SK-N-SH (cell line): ENCODE measurements at regions not wholly inside any gene's neighbourhood (a gene's known extent, or its start where the extent isn't known, plus 50 kb on each side); places are given as distances from the start of the nearest gene placed in this dataset.

ENCODE experiments used
- CTCF ChIA-PET: fragments of 300-600, 350-600 bp; formaldehyde crosslinking; extraction: SDS; loops from one replicate; lab custom pipeline; 2021; lab: Yijun Ruan, JAX
- POLR2A ChIA-PET: fragments of 350-600 bp; sonication (Branson Sonifier 250); formaldehyde crosslinking; extraction: SDS; loops from one replicate; lab custom pipeline; 2020; ENCODE audit warnings: antibody characterized with exemption, inconsistent platforms; lab: Yijun Ruan, JAX
- DNase-seq: peaks from one replicate; pipeline ENCODE4 v3.0.0; 2012
- H2AFZ ChIP-seq: fragments of 200-600 bp; sonication (generic); 2 replicates; pipeline ENCODE4 v1.8.1; 2016; ENCODE audit warnings: antibody characterized with exemption, mild to moderate bottlenecking, low read depth
- H3F3A ChIP-seq: fragments of 200-600 bp; sonication (generic); replicated peaks from 2 replicates; pipeline ENCODE3; 2016; ENCODE audit warnings: antibody characterized with exemption, mild to moderate bottlenecking; ENCODE audit not compliant: insufficient read depth
- H3K27ac ChIP-seq, 2 experiments: fragments of 200-500 bp in 1 of 2; fragments of 200-600 bp in 1 of 2; sonication (Bioruptor generic) in 1 of 2; sonication (generic), shearing (Covaris generic) in 1 of 2; 2 replicates each; pipeline versions ENCODE4 v1.5.1 to v1.6.1; 2014 to 2016; ENCODE audit warnings: low read depth in 2 of 2, inconsistent platforms in 1 of 2, low read length in 1 of 2, mild to moderate bottlenecking in 1 of 2, mixed read lengths in 1 of 2
- H3K27me3 ChIP-seq: fragments of 200-600 bp; sonication (generic), shearing (Covaris generic); 2 replicates; pipeline ENCODE4 v1.6.1; 2016; ENCODE audit warnings: mixed run types; ENCODE audit not compliant: insufficient read depth
- H3K36me3 ChIP-seq, 2 experiments: fragments of 200-500 bp in 1 of 2; fragments of 200-600 bp in 1 of 2; sonication (Bioruptor generic) in 1 of 2; sonication (generic) in 1 of 2; replicated peaks in 1 of 2; 2 replicates each; pipeline versions ENCODE3 to v1.5.1; 2014 to 2016; ENCODE audit warnings: low read length in 1 of 2, mild to moderate bottlenecking in 1 of 2; ENCODE audit not compliant: insufficient read depth in 2 of 2, control insufficient read depth in 1 of 2
- H3K4me1 ChIP-seq, 2 experiments: fragments of 200-500 bp in 1 of 2; fragments of 200-600 bp in 1 of 2; sonication (Bioruptor generic) in 1 of 2; sonication (generic), shearing (Covaris generic) in 1 of 2; 2 replicates each; pipeline versions ENCODE4 v1.5.1 to v1.6.1; 2014 to 2016; ENCODE audit warnings: low read depth in 1 of 2, low read length in 1 of 2, mixed run types in 1 of 2; ENCODE audit not compliant: insufficient read depth in 2 of 2, control insufficient read depth in 1 of 2
- H3K4me2 ChIP-seq: fragments of 200-600 bp; sonication (generic), shearing (Covaris generic); 2 replicates; pipeline ENCODE4 v1.6.1; 2017; ENCODE audit warnings: mixed run types
- H3K4me3 ChIP-seq, 2 experiments: fragments of 200-500 bp in 1 of 2; fragments of 200-600 bp in 1 of 2; sonication (Bioruptor generic) in 1 of 2; sonication (generic), shearing (Covaris generic) in 1 of 2; 2 replicates each; pipeline versions ENCODE4 v1.5.1 to v1.8.1; 2014 to 2016; ENCODE audit warnings: low read depth in 2 of 2, inconsistent platforms in 1 of 2, low read length in 1 of 2, mild to moderate bottlenecking in 1 of 2, mixed read lengths in 1 of 2, moderate library complexity in 1 of 2
- H3K79me2 ChIP-seq: fragments of 200-600 bp; sonication (generic); 2 replicates; pipeline ENCODE4 v1.8.1; 2017; ENCODE audit warnings: mild to moderate bottlenecking; ENCODE audit not compliant: insufficient read depth
- H3K9ac ChIP-seq: fragments of 200-600 bp; sonication (generic); 2 replicates; pipeline ENCODE4 v1.6.1; 2017; ENCODE audit warnings: mixed run types
- H3K9me2 ChIP-seq: fragments of 200-600 bp; sonication (generic); 2 replicates; pipeline ENCODE4 v1.6.1; 2017; ENCODE audit warnings: mixed run types
- H3K9me3 ChIP-seq: fragments of 200-600 bp; sonication (generic); 2 replicates; pipeline ENCODE4 v1.6.1; 2017; ENCODE audit warnings: mixed run types, mild to moderate bottlenecking, moderate library complexity
- H4K20me1 ChIP-seq: fragments of 200-600 bp; sonication (generic); 2 replicates; pipeline ENCODE4 v1.6.1; 2017; ENCODE audit warnings: mild to moderate bottlenecking, mixed run types; ENCODE audit not compliant: insufficient read depth
- EZH2phosphoT487 ChIP-seq: fragments of 200-600 bp; sonication (generic); IDR thresholded peaks from 2 replicates; pipeline ENCODE4 v1.6.1; 2017; ENCODE audit warnings: low read depth, mixed run types, mild to moderate bottlenecking, antibody characterized with exemption, moderate library complexity, borderline replicate concordance
- FOSL2 ChIP-seq: IDR thresholded peaks from 2 replicates; pipeline ENCODE4 v1.4.0; 2012; ENCODE audit warnings: low read depth, mild to moderate bottlenecking, moderate library complexity, borderline replicate concordance
- FOXJ3 ChIP-seq: sonication (generic); formaldehyde crosslinking; IDR thresholded peaks from 2 replicates; pipeline ENCODE4 v1.5.1; 2020; ENCODE audit warnings: mild to moderate bottlenecking, missing genetic modification reagents
- FOXM1 ChIP-seq: IDR thresholded peaks from 2 replicates; pipeline ENCODE4 v1.4.0; 2012; ENCODE audit warnings: low read depth, mild to moderate bottlenecking
- SIN3A ChIP-seq: IDR thresholded peaks from 2 replicates; pipeline ENCODE4 v1.6.1; 2012; ENCODE audit warnings: low read depth, mild to moderate bottlenecking, low read length, moderate library complexity, borderline replicate concordance
- YY1 ChIP-seq: IDR thresholded peaks from 2 replicates; pipeline ENCODE4 v1.4.0; 2012; ENCODE audit warnings: low read depth, mild to moderate bottlenecking
- WGBS: methylation state at CpG from one replicate; pipeline ENCODE4 v1.1.6; 2017; ENCODE audit warnings: low lambda C conversion rate; 5-methylcytosine and 5-hydroxymethylcytosine counted together
- TF ChIP-seq, protein P1 (sequence below): fragments of 150-350 bp; IDR thresholded peaks from 2 replicates; pipeline ENCODE4 v1.6.1; 2016; ENCODE audit warnings: mild to moderate bottlenecking, low read depth, low read length
- TF ChIP-seq, protein P2 (sequence below): IDR thresholded peaks from 2 replicates; pipeline ENCODE4 v1.4.0; 2012; ENCODE audit warnings: low read depth, borderline replicate concordance
- TF ChIP-seq, protein P3 (sequence below): fragments of 200-600 bp; sonication (generic); IDR thresholded peaks from 2 replicates; pipeline ENCODE4 v1.6.1; 2017; ENCODE audit warnings: antibody characterized with exemption, mild to moderate bottlenecking, moderate library complexity
- TF ChIP-seq, protein P4 (sequence below): IDR thresholded peaks from 2 replicates; pipeline ENCODE4 v1.4.0; 2012; ENCODE audit warnings: low read depth, borderline replicate concordance
- TF ChIP-seq, protein P5 (sequence below): IDR thresholded peaks from 2 replicates; pipeline ENCODE4 v1.6.1; 2012; ENCODE audit warnings: mild to moderate bottlenecking, low read depth, low read length, moderate library complexity
- TF ChIP-seq, protein P6 (sequence below): IDR thresholded peaks from 2 replicates; pipeline ENCODE4; 2012

DNA sequence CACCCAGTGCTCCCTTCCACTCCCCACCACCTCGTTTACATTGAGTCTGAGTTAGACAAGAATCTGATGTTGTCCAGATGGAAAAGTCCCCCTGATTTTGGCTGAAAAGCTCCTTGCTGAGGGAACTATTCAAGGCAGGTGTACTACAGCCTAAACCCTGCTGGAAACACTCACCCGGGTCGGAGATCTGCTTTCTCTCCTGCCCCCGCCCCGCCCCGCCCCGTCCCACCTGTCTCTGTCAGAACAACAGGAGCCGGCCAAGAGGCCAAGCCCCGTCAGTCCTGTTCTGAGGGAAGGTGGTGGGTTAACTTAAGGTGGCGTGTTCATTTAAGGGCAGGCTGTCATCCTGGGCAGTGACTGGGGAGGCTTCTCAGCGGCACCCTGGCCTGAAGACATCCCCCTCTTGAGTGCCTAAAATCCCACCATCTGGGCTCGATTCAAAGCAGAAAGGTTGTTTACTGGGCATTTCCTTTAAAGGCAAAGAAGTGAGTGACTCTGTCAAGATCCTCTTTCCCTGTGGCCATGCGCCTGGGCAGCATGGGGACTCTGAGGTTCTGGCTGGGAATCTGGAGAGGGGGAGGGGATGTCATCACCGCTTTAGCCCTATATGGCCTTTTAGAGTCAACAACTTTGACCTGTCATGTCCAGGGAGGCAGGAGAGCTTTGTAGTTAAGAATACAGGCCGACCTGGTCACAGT is 71.1 kb upstream of the NEURL1B start:
- no peak overlapping the region for H3K4me3 ChIP-seq
- DNase-seq, result no peak
- TF ChIP-seq FOSL2 (no peak), FOXJ3 (no peak), SIN3A (no peak), EZH2phosphoT487 (no peak), YY1 (no peak), FOXM1 (no peak)
- TF ChIP-seq, protein P1, sequence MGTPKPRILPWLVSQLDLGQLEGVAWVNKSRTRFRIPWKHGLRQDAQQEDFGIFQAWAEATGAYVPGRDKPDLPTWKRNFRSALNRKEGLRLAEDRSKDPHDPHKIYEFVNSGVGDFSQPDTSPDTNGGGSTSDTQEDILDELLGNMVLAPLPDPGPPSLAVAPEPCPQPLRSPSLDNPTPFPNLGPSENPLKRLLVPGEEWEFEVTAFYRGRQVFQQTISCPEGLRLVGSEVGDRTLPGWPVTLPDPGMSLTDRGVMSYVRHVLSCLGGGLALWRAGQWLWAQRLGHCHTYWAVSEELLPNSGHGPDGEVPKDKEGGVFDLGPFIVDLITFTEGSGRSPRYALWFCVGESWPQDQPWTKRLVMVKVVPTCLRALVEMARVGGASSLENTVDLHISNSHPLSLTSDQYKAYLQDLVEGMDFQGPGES, result no peak
- TF ChIP-seq, protein P2, sequence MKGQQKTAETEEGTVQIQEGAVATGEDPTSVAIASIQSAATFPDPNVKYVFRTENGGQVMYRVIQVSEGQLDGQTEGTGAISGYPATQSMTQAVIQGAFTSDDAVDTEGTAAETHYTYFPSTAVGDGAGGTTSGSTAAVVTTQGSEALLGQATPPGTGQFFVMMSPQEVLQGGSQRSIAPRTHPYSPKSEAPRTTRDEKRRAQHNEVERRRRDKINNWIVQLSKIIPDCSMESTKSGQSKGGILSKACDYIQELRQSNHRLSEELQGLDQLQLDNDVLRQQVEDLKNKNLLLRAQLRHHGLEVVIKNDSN, result no peak
- TF ChIP-seq, protein P3, sequence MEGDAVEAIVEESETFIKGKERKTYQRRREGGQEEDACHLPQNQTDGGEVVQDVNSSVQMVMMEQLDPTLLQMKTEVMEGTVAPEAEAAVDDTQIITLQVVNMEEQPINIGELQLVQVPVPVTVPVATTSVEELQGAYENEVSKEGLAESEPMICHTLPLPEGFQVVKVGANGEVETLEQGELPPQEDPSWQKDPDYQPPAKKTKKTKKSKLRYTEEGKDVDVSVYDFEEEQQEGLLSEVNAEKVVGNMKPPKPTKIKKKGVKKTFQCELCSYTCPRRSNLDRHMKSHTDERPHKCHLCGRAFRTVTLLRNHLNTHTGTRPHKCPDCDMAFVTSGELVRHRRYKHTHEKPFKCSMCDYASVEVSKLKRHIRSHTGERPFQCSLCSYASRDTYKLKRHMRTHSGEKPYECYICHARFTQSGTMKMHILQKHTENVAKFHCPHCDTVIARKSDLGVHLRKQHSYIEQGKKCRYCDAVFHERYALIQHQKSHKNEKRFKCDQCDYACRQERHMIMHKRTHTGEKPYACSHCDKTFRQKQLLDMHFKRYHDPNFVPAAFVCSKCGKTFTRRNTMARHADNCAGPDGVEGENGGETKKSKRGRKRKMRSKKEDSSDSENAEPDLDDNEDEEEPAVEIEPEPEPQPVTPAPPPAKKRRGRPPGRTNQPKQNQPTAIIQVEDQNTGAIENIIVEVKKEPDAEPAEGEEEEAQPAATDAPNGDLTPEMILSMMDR, result no peak
- TF ChIP-seq, protein P4, sequence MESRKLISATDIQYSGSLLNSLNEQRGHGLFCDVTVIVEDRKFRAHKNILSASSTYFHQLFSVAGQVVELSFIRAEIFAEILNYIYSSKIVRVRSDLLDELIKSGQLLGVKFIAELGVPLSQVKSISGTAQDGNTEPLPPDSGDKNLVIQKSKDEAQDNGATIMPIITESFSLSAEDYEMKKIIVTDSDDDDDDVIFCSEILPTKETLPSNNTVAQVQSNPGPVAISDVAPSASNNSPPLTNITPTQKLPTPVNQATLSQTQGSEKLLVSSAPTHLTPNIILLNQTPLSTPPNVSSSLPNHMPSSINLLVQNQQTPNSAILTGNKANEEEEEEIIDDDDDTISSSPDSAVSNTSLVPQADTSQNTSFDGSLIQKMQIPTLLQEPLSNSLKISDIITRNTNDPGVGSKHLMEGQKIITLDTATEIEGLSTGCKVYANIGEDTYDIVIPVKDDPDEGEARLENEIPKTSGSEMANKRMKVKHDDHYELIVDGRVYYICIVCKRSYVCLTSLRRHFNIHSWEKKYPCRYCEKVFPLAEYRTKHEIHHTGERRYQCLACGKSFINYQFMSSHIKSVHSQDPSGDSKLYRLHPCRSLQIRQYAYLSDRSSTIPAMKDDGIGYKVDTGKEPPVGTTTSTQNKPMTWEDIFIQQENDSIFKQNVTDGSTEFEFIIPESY, result no peak
- TF ChIP-seq, protein P5, sequence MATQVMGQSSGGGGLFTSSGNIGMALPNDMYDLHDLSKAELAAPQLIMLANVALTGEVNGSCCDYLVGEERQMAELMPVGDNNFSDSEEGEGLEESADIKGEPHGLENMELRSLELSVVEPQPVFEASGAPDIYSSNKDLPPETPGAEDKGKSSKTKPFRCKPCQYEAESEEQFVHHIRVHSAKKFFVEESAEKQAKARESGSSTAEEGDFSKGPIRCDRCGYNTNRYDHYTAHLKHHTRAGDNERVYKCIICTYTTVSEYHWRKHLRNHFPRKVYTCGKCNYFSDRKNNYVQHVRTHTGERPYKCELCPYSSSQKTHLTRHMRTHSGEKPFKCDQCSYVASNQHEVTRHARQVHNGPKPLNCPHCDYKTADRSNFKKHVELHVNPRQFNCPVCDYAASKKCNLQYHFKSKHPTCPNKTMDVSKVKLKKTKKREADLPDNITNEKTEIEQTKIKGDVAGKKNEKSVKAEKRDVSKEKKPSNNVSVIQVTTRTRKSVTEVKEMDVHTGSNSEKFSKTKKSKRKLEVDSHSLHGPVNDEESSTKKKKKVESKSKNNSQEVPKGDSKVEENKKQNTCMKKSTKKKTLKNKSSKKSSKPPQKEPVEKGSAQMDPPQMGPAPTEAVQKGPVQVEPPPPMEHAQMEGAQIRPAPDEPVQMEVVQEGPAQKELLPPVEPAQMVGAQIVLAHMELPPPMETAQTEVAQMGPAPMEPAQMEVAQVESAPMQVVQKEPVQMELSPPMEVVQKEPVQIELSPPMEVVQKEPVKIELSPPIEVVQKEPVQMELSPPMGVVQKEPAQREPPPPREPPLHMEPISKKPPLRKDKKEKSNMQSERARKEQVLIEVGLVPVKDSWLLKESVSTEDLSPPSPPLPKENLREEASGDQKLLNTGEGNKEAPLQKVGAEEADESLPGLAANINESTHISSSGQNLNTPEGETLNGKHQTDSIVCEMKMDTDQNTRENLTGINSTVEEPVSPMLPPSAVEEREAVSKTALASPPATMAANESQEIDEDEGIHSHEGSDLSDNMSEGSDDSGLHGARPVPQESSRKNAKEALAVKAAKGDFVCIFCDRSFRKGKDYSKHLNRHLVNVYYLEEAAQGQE, result no peak
- TF ChIP-seq, protein P6, sequence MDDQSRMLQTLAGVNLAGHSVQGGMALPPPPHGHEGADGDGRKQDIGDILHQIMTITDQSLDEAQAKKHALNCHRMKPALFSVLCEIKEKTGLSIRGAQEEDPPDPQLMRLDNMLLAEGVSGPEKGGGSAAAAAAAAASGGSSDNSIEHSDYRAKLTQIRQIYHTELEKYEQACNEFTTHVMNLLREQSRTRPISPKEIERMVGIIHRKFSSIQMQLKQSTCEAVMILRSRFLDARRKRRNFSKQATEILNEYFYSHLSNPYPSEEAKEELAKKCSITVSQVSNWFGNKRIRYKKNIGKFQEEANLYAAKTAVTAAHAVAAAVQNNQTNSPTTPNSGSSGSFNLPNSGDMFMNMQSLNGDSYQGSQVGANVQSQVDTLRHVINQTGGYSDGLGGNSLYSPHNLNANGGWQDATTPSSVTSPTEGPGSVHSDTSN, result no peak
- TF ChIP-seq, all 33 proteins: peak for 0
- Histone ChIP-seq H3F3A (no peaks in the 10 kb centered on the region), H3K27me3 (peaks cover 29% of the 10 kb centered on the region; the same call in 1 of the 2 replicates), H3K9ac (no peak overlapping the region), H3K36me3 (no peaks in the 10 kb centered on the region), H3K79me2 (no peaks in the 10 kb centered on the region), H3K4me1 (peaks cover 0 to 4% of the 10 kb centered on the region in 2 experiments; a peak in 1 of 4 replicates), H3K4me2 (no peak overlapping the region), H3K9me3 (no peaks in the 10 kb centered on the region), H3K9me2 (no peaks in the 10 kb centered on the region), H3K27ac (no peak overlapping the region), H4K20me1 (no peaks in the 10 kb centered on the region), H2AFZ (no peak overlapping the region)
- CTCF ChIA-PET, result interaction anchor here (1.4 kb wide), 1 partner anchor 9 kb away, joined by 3 read pairs; no protein-coding TSS in a partner anchor
- 68% methylated on average over 14 of the region's 15 CpGs for WGBS
- POLR2A ChIA-PET, result no interaction called here
